A673 (cell line): ENCODE measurements at regions not wholly inside any gene's neighbourhood (a gene's known extent, or its start where the extent isn't known, plus 50 kb on each side); places are given as distances from the start of the nearest gene placed in this dataset.

ENCODE experiments used
- BruUV-seq: library from RNA; stranded (reverse); fragments of 400-500 nt; replicated peaks from 2 replicates; lab custom pipeline; 2021; lab: Mats Ljungman, UMichigan
- CTCF ChIA-PET: fragments of 300-600 bp; sonication (Branson Sonifier 250); formaldehyde crosslinking; loops from one replicate; lab custom pipeline; 2022; ENCODE audit warnings: antibody characterized with exemption; lab: Charles Lee
- POLR2A ChIA-PET: fragments of 300-600 bp; sonication (Branson Sonifier 250); formaldehyde crosslinking; loops from one replicate; lab custom pipeline; 2022; ENCODE audit warnings: antibody characterized with exemption; ENCODE audit not compliant: low non-redundant PET; lab: Charles Lee
- DNase-seq: peaks from one replicate; pipeline ENCODE4 v3.0.0-alpha.2; 2015; ENCODE audit warnings: low spot score
- H3K27ac ChIP-seq: fragments of 200-600 bp; sonication (generic); 2 replicates; pipeline ENCODE4 v1.5.1; 2016; ENCODE audit warnings: mixed run types, low read depth, mild to moderate bottlenecking, mixed read lengths, antibody characterized with exemption, low read length; ENCODE audit not compliant: poor library complexity, severe bottlenecking
- H3K27me3 ChIP-seq: fragments of 200-600 bp; sonication (generic); replicated peaks from 2 replicates; pipeline ENCODE4 v1.6.1; 2017; ENCODE audit warnings: mixed run types, low read depth, mild to moderate bottlenecking, mixed read lengths, antibody characterized with exemption, low read length; ENCODE audit not compliant: insufficient read depth, poor library complexity
- H3K36me3 ChIP-seq: fragments of 200-600 bp; sonication (generic); 2 replicates; pipeline ENCODE4 v1.6.1; 2016; ENCODE audit warnings: mixed run types, mild to moderate bottlenecking, mixed read lengths, antibody characterized with exemption, low read length; ENCODE audit not compliant: insufficient read depth, poor library complexity, severe bottlenecking
- H3K4me1 ChIP-seq: fragments of 200-600 bp; sonication (generic); 2 replicates; pipeline ENCODE4 v1.6.1; 2017; ENCODE audit warnings: mixed run types, mild to moderate bottlenecking, mixed read lengths, antibody characterized with exemption, low read length; ENCODE audit not compliant: insufficient read depth, poor library complexity, severe bottlenecking
- H3K4me3 ChIP-seq: fragments of 200-600 bp; sonication (generic); 2 replicates; pipeline ENCODE4 v1.5.1; 2016; ENCODE audit warnings: low read depth, mixed run types, mild to moderate bottlenecking, mixed read lengths, low read length; ENCODE audit not compliant: poor library complexity, severe bottlenecking
- H3K9me3 ChIP-seq: fragments of 200-600 bp; sonication (generic); 2 replicates; pipeline ENCODE4 v1.6.1; 2016; ENCODE audit warnings: mixed run types, low read depth, mild to moderate bottlenecking, mixed read lengths, antibody characterized with exemption, low read length; ENCODE audit not compliant: poor library complexity, severe bottlenecking
- EZH2 ChIP-seq: fragments of 200-600 bp; sonication (generic); IDR thresholded peaks from 2 replicates; pipeline ENCODE4 v1.6.1; 2017; ENCODE audit warnings: borderline replicate concordance, low read depth, mild to moderate bottlenecking, mixed read lengths, antibody characterized with exemption, low read length; ENCODE audit not compliant: poor library complexity, severe bottlenecking
- intact Hi-C: fragments of 100-400 bp; cut with micrococcal nuclease; formaldehyde crosslinking; loops from one replicate; pipeline ENCODE4 v1.10.0; 2022; ENCODE audit not compliant: unreplicated experiment
- TF ChIP-seq, protein P1 (sequence below): fragments of 300-800, 200-600 bp; sonication (generic); conservative IDR thresholded peaks from 2 replicates; pipeline ENCODE4 v1.5.1; 2017; ENCODE audit warnings: low read depth, mild to moderate bottlenecking, antibody characterized with exemption, low read length, moderate library complexity, mixed read lengths

GRCh38 chr3:186477876-186478275 lies 66.3 kb downstream of the CRYGS start:
- no peak overlapping the region for H3K4me3 ChIP-seq
- no peaks in the 10 kb centered on the region for H3K27me3 ChIP-seq
- no peak overlapping the region for H3K27ac ChIP-seq
- POLR2A ChIA-PET: no interaction called here
- no peak for DNase-seq
- intact Hi-C loops: no loop called here
- TF ChIP-seq, protein P1, sequence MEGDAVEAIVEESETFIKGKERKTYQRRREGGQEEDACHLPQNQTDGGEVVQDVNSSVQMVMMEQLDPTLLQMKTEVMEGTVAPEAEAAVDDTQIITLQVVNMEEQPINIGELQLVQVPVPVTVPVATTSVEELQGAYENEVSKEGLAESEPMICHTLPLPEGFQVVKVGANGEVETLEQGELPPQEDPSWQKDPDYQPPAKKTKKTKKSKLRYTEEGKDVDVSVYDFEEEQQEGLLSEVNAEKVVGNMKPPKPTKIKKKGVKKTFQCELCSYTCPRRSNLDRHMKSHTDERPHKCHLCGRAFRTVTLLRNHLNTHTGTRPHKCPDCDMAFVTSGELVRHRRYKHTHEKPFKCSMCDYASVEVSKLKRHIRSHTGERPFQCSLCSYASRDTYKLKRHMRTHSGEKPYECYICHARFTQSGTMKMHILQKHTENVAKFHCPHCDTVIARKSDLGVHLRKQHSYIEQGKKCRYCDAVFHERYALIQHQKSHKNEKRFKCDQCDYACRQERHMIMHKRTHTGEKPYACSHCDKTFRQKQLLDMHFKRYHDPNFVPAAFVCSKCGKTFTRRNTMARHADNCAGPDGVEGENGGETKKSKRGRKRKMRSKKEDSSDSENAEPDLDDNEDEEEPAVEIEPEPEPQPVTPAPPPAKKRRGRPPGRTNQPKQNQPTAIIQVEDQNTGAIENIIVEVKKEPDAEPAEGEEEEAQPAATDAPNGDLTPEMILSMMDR: no peak
- TF ChIP-seq EZH2: no peak
- no TSS peak for BruUV-seq
- H3K36me3 ChIP-seq: no peaks in the 10 kb centered on the region
- no peaks in the 10 kb centered on the region for H3K4me1 ChIP-seq
- CTCF ChIA-PET: no interaction called here
- no peaks in the 10 kb centered on the region for H3K9me3 ChIP-seq

- Histone ChIP-seq H3K9me3 (no peaks in the 10 kb centered on the region), H3K27me3 (no peaks in the 10 kb centered on the region), H3K4me1 (no peaks in the 10 kb centered on the region), H3K36me3 (no peaks in the 10 kb centered on the region), H3K27ac (no peak overlapping the region), H3K4me3 (no peak overlapping the region)
- intact Hi-C loops: no loop called here
- DNase-seq: no peak
- no TSS peak for BruUV-seq
- CTCF ChIA-PET: no interaction called here
- POLR2A ChIA-PET: interaction anchor here (0.6 kb wide), 1 partner anchor 375 kb away, joined by 3 read pairs; no protein-coding TSS in a partner anchor
- TF ChIP-seq EZH2: no peak
- TF ChIP-seq, protein P1: no peak
Observed at GRCh38 chr3:186477033-186477432, 67.1 kb downstream of the CRYGS start.

DNA sequence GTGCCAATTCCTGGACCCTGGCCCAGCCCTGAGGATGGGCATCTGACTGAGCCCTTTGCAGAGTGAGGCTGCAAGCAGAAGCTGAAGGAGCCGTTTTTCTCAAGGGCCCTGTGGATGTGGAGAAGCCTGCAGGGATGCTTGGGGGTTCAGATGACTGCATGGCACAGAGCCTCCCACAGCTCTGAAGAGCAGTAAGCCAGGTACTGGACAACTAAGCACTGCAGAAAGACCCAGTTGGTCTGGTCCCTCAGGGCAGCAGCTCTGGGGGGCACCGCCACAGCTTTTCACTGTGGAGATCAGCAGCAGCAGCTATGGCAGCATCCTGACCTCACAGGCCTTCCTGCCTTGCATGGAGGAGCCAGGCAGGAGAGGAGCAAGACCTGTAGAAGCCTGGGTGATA lies 67.6 kb downstream of the CRYGS start:
- no peaks in the 10 kb centered on the region for H3K27me3 ChIP-seq
- intact Hi-C loops: no loop called here

More for the DNA sequence above, 67.6 kb downstream of the CRYGS start:
- no peaks in the 10 kb centered on the region for H3K4me1 ChIP-seq
- BruUV-seq: no TSS peak
- H3K27ac ChIP-seq: no peak overlapping the region
- no peaks in the 10 kb centered on the region for H3K36me3 ChIP-seq
- CTCF ChIA-PET: no interaction called here
- H3K4me3 ChIP-seq: no peak overlapping the region
- no peaks in the 10 kb centered on the region for H3K9me3 ChIP-seq
- no peak for DNase-seq
- TF ChIP-seq, protein P1: no peak
- no peak for TF ChIP-seq EZH2
- POLR2A ChIA-PET: interaction anchor here (0.6 kb wide), 1 partner anchor 16 kb away, joined by 3 read pairs; no protein-coding TSS in a partner anchor
